ENCODE measurements at regions not wholly inside any gene's neighbourhood (a gene's known extent, or its start where the extent isn't known, plus 50 kb on each side); places are given as distances from the start of the nearest gene placed in this dataset.

- ChIA-PET CTCF (no interaction called here), POLR2A (no interaction called here)
- peaks cover 4 to 36% of the 10 kb centered on the region in 2 donors for H3K27me3 Mint-ChIP-seq
- Histone ChIP-seq H3K9me3 (ENCODE audit: low read length) (no peaks in the 10 kb centered on the region), H3K4me1 (ENCODE audit: insufficient read depth, low read length) (no peaks in the 10 kb centered on the region), H3K27me3 (ENCODE audit: insufficient read depth, low read length, poor library complexity, severe bottlenecking) (no peaks in the 10 kb centered on the region), H3K27ac (ENCODE audit: low read depth, low read length) (no peak overlapping the region), H3K36me3 (ENCODE audit: insufficient read depth, low read length) (no peaks in the 10 kb centered on the region), H3K4me3 (ENCODE audit: low read length) (no peak overlapping the region)
- H3K36me3 Mint-ChIP-seq: peaks cover 0 to 5% (median 0%) of the 10 kb centered on the region in 3 donors
- no peak overlapping the region for H3K4me3 Mint-ChIP-seq
- DNase-seq: no peak
- H3K9me3 Mint-ChIP-seq: peaks cover 0 to 6% (median 4%) of the 10 kb centered on the region in 5 donors
- no peaks in the 10 kb centered on the region for H3K4me1 Mint-ChIP-seq
- no peak overlapping the region for H3K27ac Mint-ChIP-seq
Measured at GRCh38 chr1:25161981-25162380, 70.3 kb downstream of the SYF2 start.

- Histone ChIP-seq H3K4me3 (ENCODE audit: low read length) (no peak overlapping the region), H3K27ac (ENCODE audit: low read depth, low read length) (no peak overlapping the region), H3K27me3 (ENCODE audit: insufficient read depth, low read length, poor library complexity, severe bottlenecking) (no peaks in the 10 kb centered on the region), H3K36me3 (ENCODE audit: insufficient read depth, low read length) (no peaks in the 10 kb centered on the region), H3K4me1 (ENCODE audit: insufficient read depth, low read length) (no peaks in the 10 kb centered on the region), H3K9me3 (ENCODE audit: low read length) (no peaks in the 10 kb centered on the region)
- DNase-seq: no peak
- ChIA-PET POLR2A (no interaction called here), CTCF (no interaction called here)
- Mint-ChIP-seq H3K27me3 (peaks cover 10 to 61% of the 10 kb centered on the region in 2 donors), H3K27ac (no peak overlapping the region), H3K4me3 (no peak overlapping the region), H3K4me1 (no peaks in the 10 kb centered on the region), H3K9me3 (peaks cover 0 to 6% (median 4%) of the 10 kb centered on the region in 5 donors), H3K36me3 (peaks cover 0 to 12% (median 2%) of the 10 kb centered on the region in 3 donors)
Measured at GRCh38 chr1:25157846-25158245, 74.5 kb downstream of the SYF2 start.

GRCh38 chr1:25150985-25151495 lies 81.3 kb downstream of the SYF2 start:
- POLR2A ChIA-PET: no interaction called here
- H3K36me3 ChIP-seq (ENCODE audit: insufficient read depth, low read length): no peaks in the 10 kb centered on the region

GRCh38 chr1:25148673-25149300 lies 83.5 kb downstream of the SYF2 start:
- peaks cover 6% of the 10 kb centered on the region for H3K27me3 ChIP-seq (ENCODE audit: insufficient read depth, low read length, poor library complexity, severe bottlenecking)
- Mint-ChIP-seq H3K4me3 (no peak overlapping the region), H3K4me1 (peaks cover 6 to 8% (median 6%) of the 10 kb centered on the region in 3 donors), H3K36me3 (peaks cover 0 to 2% (median 0%) of the 10 kb centered on the region in 3 donors), H3K27ac (no peak overlapping the region), H3K9me3 (peaks cover 0 to 2% (median 0%) of the 10 kb centered on the region in 5 donors), H3K27me3 (peaks cover 17 to 53% of the 10 kb centered on the region in 2 donors)
- no peak overlapping the region for H3K4me3 ChIP-seq (ENCODE audit: low read length)
- DNase-seq: peak; percentile 7 to 58 (median 38)
- no peaks in the 10 kb centered on the region for H3K9me3 ChIP-seq (ENCODE audit: low read length)
- POLR2A ChIA-PET: no interaction called here
- H3K36me3 ChIP-seq (ENCODE audit: insufficient read depth, low read length): no peaks in the 10 kb centered on the region
- CTCF ChIA-PET: interaction anchor here (0.7 to 3.2 kb wide), 10 partner anchors 10 to 301 kb away, joined by 3 to 16 read pairs (median 4); partner anchors contain the start of gene RUNX3
- H3K27ac ChIP-seq (ENCODE audit: low read depth, low read length): no peak overlapping the region
- H3K4me1 ChIP-seq (ENCODE audit: insufficient read depth, low read length): no peaks in the 10 kb centered on the region

More at GRCh38 chr1:25150985-25151495, 81.3 kb downstream of the SYF2 start:
- Histone ChIP-seq H3K27me3 (ENCODE audit: insufficient read depth, low read length, poor library complexity, severe bottlenecking) (peaks cover 6% of the 10 kb centered on the region), H3K9me3 (ENCODE audit: low read length) (no peaks in the 10 kb centered on the region), H3K4me3 (ENCODE audit: low read length) (no peak overlapping the region), H3K27ac (ENCODE audit: low read depth, low read length) (no peak overlapping the region), H3K4me1 (ENCODE audit: insufficient read depth, low read length) (no peaks in the 10 kb centered on the region)
- CTCF ChIA-PET: interaction anchor here (1.0 to 1.3 kb wide), 2 partner anchors 11 to 116 kb away, joined by 3 read pairs; no protein-coding TSS in a partner anchor
- DNase-seq: no peak
- H3K36me3 Mint-ChIP-seq: peaks cover 0 to 5% (median 4%) of the 10 kb centered on the region in 3 donors
- H3K9me3 Mint-ChIP-seq: peaks cover 0 to 6% (median 0%) of the 10 kb centered on the region in 5 donors
- peaks cover 20 to 59% of the 10 kb centered on the region in 2 donors for H3K27me3 Mint-ChIP-seq
- no peak overlapping the region for H3K4me3 Mint-ChIP-seq
- no peak overlapping the region for H3K27ac Mint-ChIP-seq
- H3K4me1 Mint-ChIP-seq: peaks cover 6 to 8% (median 6%) of the 10 kb centered on the region in 3 donors

GRCh38 chr1:25146451-25146855 lies 85.8 kb downstream of the SYF2 start:
- Histone ChIP-seq H3K4me3 (ENCODE audit: low read length) (no peak overlapping the region), H3K27ac (ENCODE audit: low read depth, low read length) (no peak overlapping the region), H3K36me3 (ENCODE audit: insufficient read depth, low read length) (no peaks in the 10 kb centered on the region), H3K27me3 (ENCODE audit: insufficient read depth, low read length, poor library complexity, severe bottlenecking) (peaks cover 6% of the 10 kb centered on the region), H3K9me3 (ENCODE audit: low read length) (no peaks in the 10 kb centered on the region), H3K4me1 (ENCODE audit: insufficient read depth, low read length) (no peaks in the 10 kb centered on the region)
- POLR2A ChIA-PET: no interaction called here
- CTCF ChIA-PET: interaction anchor here (1.5 kb wide), 1 partner anchor 109 kb away, joined by 4 read pairs; no protein-coding TSS in a partner anchor
- H3K27ac Mint-ChIP-seq: peak overlapping the region in 1 of 8 donors; percentile 85
- DNase-seq: no peak
- H3K4me1 Mint-ChIP-seq: peaks cover 6 to 8% (median 6%) of the 10 kb centered on the region in 3 donors
- no peak overlapping the region for H3K4me3 Mint-ChIP-seq
- H3K27me3 Mint-ChIP-seq: peaks cover 12 to 42% of the 10 kb centered on the region in 2 donors
- H3K36me3 Mint-ChIP-seq: peaks cover 0 to 2% (median 0%) of the 10 kb centered on the region in 3 donors
- H3K9me3 Mint-ChIP-seq: peaks cover 0 to 2% (median 0%) of the 10 kb centered on the region in 5 donors

- no peaks in the 10 kb centered on the region for H3K4me1 ChIP-seq (ENCODE audit: insufficient read depth, low read length)
- Mint-ChIP-seq H3K27ac (peak overlapping the region in 1 of 8 donors; percentile 85), H3K4me1 (peaks cover 6 to 8% (median 6%) of the 10 kb centered on the region in 3 donors), H3K4me3 (no peak overlapping the region), H3K9me3 (peaks cover 0 to 2% (median 0%) of the 10 kb centered on the region in 5 donors), H3K36me3 (peaks cover 0 to 2% (median 0%) of the 10 kb centered on the region in 3 donors), H3K27me3 (peaks cover 13 to 37% of the 10 kb centered on the region in 2 donors)
- H3K9me3 ChIP-seq (ENCODE audit: low read length): no peaks in the 10 kb centered on the region
- DNase-seq: no peak
- H3K4me3 ChIP-seq (ENCODE audit: low read length): no peak overlapping the region
- no peaks in the 10 kb centered on the region for H3K36me3 ChIP-seq (ENCODE audit: insufficient read depth, low read length)
- CTCF ChIA-PET: interaction anchor here (1.5 kb wide), 1 partner anchor 109 kb away, joined by 4 read pairs; no protein-coding TSS in a partner anchor
- no peak overlapping the region for H3K27ac ChIP-seq (ENCODE audit: low read depth, low read length)
- POLR2A ChIA-PET: no interaction called here
- H3K27me3 ChIP-seq (ENCODE audit: insufficient read depth, low read length, poor library complexity, severe bottlenecking): peaks cover 6% of the 10 kb centered on the region
Measured at GRCh38 chr1:25145775-25146393, 86.4 kb downstream of the SYF2 start.

GRCh38 chr1:25140073-25140797 lies 92.1 kb downstream of the SYF2 start:
- DNase-seq: no peak
- H3K4me3 ChIP-seq (ENCODE audit: low read length): no peak overlapping the region
- H3K4me3 Mint-ChIP-seq: no peak overlapping the region
- H3K27ac Mint-ChIP-seq: peak overlapping the region in 1 of 8 donors; percentile 52
- no peaks in the 10 kb centered on the region for H3K4me1 ChIP-seq (ENCODE audit: insufficient read depth, low read length)
- no peaks in the 10 kb centered on the region for H3K9me3 Mint-ChIP-seq
- peaks cover 10% of the 10 kb centered on the region for H3K27me3 ChIP-seq (ENCODE audit: insufficient read depth, low read length, poor library complexity, severe bottlenecking)
- H3K27ac ChIP-seq (ENCODE audit: low read depth, low read length): no peak overlapping the region
- no peaks in the 10 kb centered on the region for H3K4me1 Mint-ChIP-seq
- peaks cover 0 to 3% (median 0%) of the 10 kb centered on the region in 3 donors for H3K36me3 Mint-ChIP-seq
- ChIA-PET CTCF (interaction anchor here (0.8 to 2.1 kb wide), 2 partner anchors 10 to 292 kb away, joined by 3 to 7 read pairs; no protein-coding TSS in a partner anchor), POLR2A (no interaction called here)
- no peaks in the 10 kb centered on the region for H3K9me3 ChIP-seq (ENCODE audit: low read length)
- H3K36me3 ChIP-seq (ENCODE audit: insufficient read depth, low read length): no peaks in the 10 kb centered on the region
- peaks cover 12 to 41% of the 10 kb centered on the region in 2 donors for H3K27me3 Mint-ChIP-seq
